Cardiac muscle cell (in vitro differentiated cells and primary cell): ENCODE measurements at regions not wholly inside any gene's neighbourhood (a gene's known extent, or its start where the extent isn't known, plus 50 kb on each side); places are given as distances from the start of the nearest gene placed in this dataset.
"Not testable (repeated sequence)": the region's sequence is repeated elsewhere in the genome, so short reads cannot be mapped to it uniquely, and the experiment has no call there.

Experiments used
- DNase-seq, 2 donors: peaks; one replicate each; pipeline versions ENCODE4 v3.0.0 to v3.0.0-alpha.2; 2010 to 2017; ENCODE audit warnings: low read depth in 1 of 2, low spot score in 1 of 2
- H3K27ac ChIP-seq: fragments of 200-600 bp; sonication (generic); 2 replicates; pipeline ENCODE4 v1.5.1; 2016
- H3K27me3 ChIP-seq: fragments of 200-600 bp; sonication (generic); 2 replicates; pipeline ENCODE4 v1.6.0; 2016; ENCODE audit warnings: control low read depth
- H3K36me3 ChIP-seq: fragments of 200-600 bp; sonication (generic); 2 replicates; pipeline ENCODE4 v1.5.1; 2016; ENCODE audit warnings: control low read depth
- H3K4me1 ChIP-seq: fragments of 200-600 bp; sonication (generic); 2 replicates; pipeline ENCODE4 v1.8.1; 2017; ENCODE audit warnings: low read depth, mild to moderate bottlenecking, mixed run types
- H3K4me3 ChIP-seq: fragments of 200-600 bp; sonication (generic); 2 replicates; pipeline ENCODE4 v1.5.1; 2016; ENCODE audit warnings: mild to moderate bottlenecking
- H3K9me3 ChIP-seq: fragments of 200-600 bp; sonication (generic); 2 replicates; pipeline ENCODE4 v1.5.1; 2017; ENCODE audit warnings: low read depth, mild to moderate bottlenecking, control low read depth
- TF ChIP-seq, protein P1 (sequence below): IDR thresholded peaks from 2 replicates; pipeline ENCODE4 v1.5.1; 2012; ENCODE audit warnings: low read depth, mild to moderate bottlenecking, low read length

- no peaks in the 10 kb centered on the region for H3K27me3 ChIP-seq
- DNase-seq: peak in 1 of 2 donors; percentile 1
- peaks cover 12% of the 10 kb centered on the region for H3K4me1 ChIP-seq
- no peak overlapping the region for H3K4me3 ChIP-seq
- H3K36me3 ChIP-seq: no peaks in the 10 kb centered on the region
- H3K9me3 ChIP-seq: no peaks in the 10 kb centered on the region
- H3K27ac ChIP-seq: peak overlapping the region; percentile 67
- TF ChIP-seq, protein P1, sequence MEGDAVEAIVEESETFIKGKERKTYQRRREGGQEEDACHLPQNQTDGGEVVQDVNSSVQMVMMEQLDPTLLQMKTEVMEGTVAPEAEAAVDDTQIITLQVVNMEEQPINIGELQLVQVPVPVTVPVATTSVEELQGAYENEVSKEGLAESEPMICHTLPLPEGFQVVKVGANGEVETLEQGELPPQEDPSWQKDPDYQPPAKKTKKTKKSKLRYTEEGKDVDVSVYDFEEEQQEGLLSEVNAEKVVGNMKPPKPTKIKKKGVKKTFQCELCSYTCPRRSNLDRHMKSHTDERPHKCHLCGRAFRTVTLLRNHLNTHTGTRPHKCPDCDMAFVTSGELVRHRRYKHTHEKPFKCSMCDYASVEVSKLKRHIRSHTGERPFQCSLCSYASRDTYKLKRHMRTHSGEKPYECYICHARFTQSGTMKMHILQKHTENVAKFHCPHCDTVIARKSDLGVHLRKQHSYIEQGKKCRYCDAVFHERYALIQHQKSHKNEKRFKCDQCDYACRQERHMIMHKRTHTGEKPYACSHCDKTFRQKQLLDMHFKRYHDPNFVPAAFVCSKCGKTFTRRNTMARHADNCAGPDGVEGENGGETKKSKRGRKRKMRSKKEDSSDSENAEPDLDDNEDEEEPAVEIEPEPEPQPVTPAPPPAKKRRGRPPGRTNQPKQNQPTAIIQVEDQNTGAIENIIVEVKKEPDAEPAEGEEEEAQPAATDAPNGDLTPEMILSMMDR: no peak
Measured at GRCh38 chr5:130605234-130605633, 559.8 kb downstream of the HINT1 start.

DNA sequence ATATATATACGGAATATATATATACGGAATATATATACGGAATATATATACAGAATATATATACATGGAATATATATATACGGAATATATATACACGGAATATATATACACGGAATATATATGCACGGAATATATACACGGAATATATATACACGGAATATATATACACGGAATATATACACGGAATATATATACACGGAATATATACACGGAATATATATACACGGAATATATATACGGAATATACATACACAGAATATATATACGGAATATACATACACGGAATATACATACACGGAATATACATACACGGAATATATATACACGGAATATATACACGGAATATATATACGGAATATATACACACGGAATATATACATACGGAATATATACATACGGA is 568.4 kb downstream of the HINT1 start:
- H3K36me3 ChIP-seq, H3K9me3 ChIP-seq, H3K4me1 ChIP-seq, H3K4me3 ChIP-seq, H3K27ac ChIP-seq, DNase-seq, H3K27me3 ChIP-seq: not testable (repeated sequence)

- no peak for DNase-seq
- TF ChIP-seq, protein P1: no peak
- H3K36me3 ChIP-seq: no peaks in the 10 kb centered on the region
- no peak overlapping the region for H3K4me3 ChIP-seq
- no peaks in the 10 kb centered on the region for H3K9me3 ChIP-seq
- H3K4me1 ChIP-seq: no peaks in the 10 kb centered on the region
- H3K27ac ChIP-seq: no peak overlapping the region
- H3K27me3 ChIP-seq: no peaks in the 10 kb centered on the region
Measured at GRCh38 chr5:130580264-130580663, 584.8 kb downstream of the HINT1 start.

- no peaks in the 10 kb centered on the region for H3K27me3 ChIP-seq
- TF ChIP-seq, protein P1: no peak
- H3K9me3 ChIP-seq: no peaks in the 10 kb centered on the region
- H3K4me3 ChIP-seq: no peak overlapping the region
- no peaks in the 10 kb centered on the region for H3K36me3 ChIP-seq
- no peak overlapping the region for H3K27ac ChIP-seq
- DNase-seq: no peak
- no peaks in the 10 kb centered on the region for H3K4me1 ChIP-seq
Measured at GRCh38 chr5:130578354-130578753, 586.7 kb downstream of the HINT1 start.

DNA sequence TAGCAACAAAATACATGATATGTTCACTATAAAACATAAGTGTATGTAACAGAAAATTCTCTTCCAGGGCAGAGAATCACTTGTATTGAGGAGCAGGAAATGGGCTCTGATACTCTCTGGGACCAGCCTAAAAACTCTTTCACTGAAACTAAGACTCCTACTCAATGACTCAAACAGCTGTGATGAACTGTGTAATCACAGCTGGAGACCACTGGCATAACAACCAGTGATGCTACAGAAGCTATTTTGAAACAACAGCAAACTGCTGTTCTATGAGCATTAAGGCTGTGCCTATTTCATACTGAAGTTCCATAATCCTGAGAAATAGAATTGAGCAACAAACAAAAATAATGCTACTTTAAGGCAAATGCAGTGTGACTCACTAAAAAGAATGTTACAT is 594.0 kb downstream of the HINT1 start:
- TF ChIP-seq, protein P1: no peak
- H3K36me3 ChIP-seq: no peaks in the 10 kb centered on the region
- no peaks in the 10 kb centered on the region for H3K4me1 ChIP-seq
- no peak overlapping the region for H3K4me3 ChIP-seq
- H3K27ac ChIP-seq: no peak overlapping the region
- H3K9me3 ChIP-seq: no peaks in the 10 kb centered on the region
- peak in 1 of 2 donors; percentile 55 for DNase-seq
- H3K27me3 ChIP-seq: no peaks in the 10 kb centered on the region

- H3K27ac ChIP-seq: no peak overlapping the region
- no peaks in the 10 kb centered on the region for H3K36me3 ChIP-seq
- no peaks in the 10 kb centered on the region for H3K27me3 ChIP-seq
- TF ChIP-seq, protein P1: no peak
- no peaks in the 10 kb centered on the region for H3K9me3 ChIP-seq
- no peak for DNase-seq
- no peak overlapping the region for H3K4me3 ChIP-seq
- H3K4me1 ChIP-seq: no peaks in the 10 kb centered on the region
Measured at GRCh38 chr5:130568791-130569190, 596.3 kb downstream of the HINT1 start.
